DMS114 treated with DMSO at 0.1 percent for 48 hours (cell line): ENCODE measurements at regions not wholly inside any gene's neighbourhood (a gene's known extent, or its start where the extent isn't known, plus 50 kb on each side); places are given as distances from the start of the nearest gene placed in this dataset.
"Not testable (repeated sequence)": the region's sequence is repeated elsewhere in the genome, so short reads cannot be mapped to it uniquely, and the experiment has no call there.

ENCODE experiments used
- DNase-seq: peaks from one replicate; lab custom pipeline; 2025; ENCODE audit not compliant: unreplicated experiment; lab: John Stamatoyannopoulos, UW

GRCh38 chr5:159780246-159780645 lies 136.0 kb upstream of the ADRA1B start:
- DNase-seq, result no peak

- no peak for DNase-seq
These were observed 134.6 kb upstream of the ADRA1B start for GRCh38 chr5:159781626-159782157.

- DNase-seq, result no peak
These were observed 133.9 kb upstream of the ADRA1B start for GRCh38 chr5:159782197-159782994.

- no peak for DNase-seq
These were observed 133.3 kb upstream of the ADRA1B start for GRCh38 chr5:159782995-159783300.

GRCh38 chr5:159783726-159784247 lies 132.5 kb upstream of the ADRA1B start:
- no peak for DNase-seq

GRCh38 chr5:159784993-159785392 lies 131.3 kb upstream of the ADRA1B start:
- no peak for DNase-seq

GRCh38 chr5:159785656-159786055 lies 130.6 kb upstream of the ADRA1B start:
- no peak for DNase-seq

GRCh38 chr5:159786201-159786600 lies 130.1 kb upstream of the ADRA1B start:
- DNase-seq, result no peak

- DNase-seq, result no peak
These were observed 129.2 kb upstream of the ADRA1B start for GRCh38 chr5:159786901-159787691.

GRCh38 chr5:159787837-159788236 lies 128.4 kb upstream of the ADRA1B start:
- DNase-seq, result no peak

- DNase-seq, result no peak
These were observed 127.4 kb upstream of the ADRA1B start for GRCh38 chr5:159788835-159789331.

- DNase-seq, result no peak
These were observed 124.1 kb upstream of the ADRA1B start for GRCh38 chr5:159792180-159792579.

- no peak for DNase-seq
These were observed 118.9 kb upstream of the ADRA1B start for GRCh38 chr5:159797261-159797970.

GRCh38 chr5:159799701-159800100 lies 116.6 kb upstream of the ADRA1B start:
- DNase-seq, result no peak

- no peak for DNase-seq
These were observed 116.0 kb upstream of the ADRA1B start for GRCh38 chr5:159800131-159800840.

GRCh38 chr5:159801303-159801702 lies 115.0 kb upstream of the ADRA1B start:
- DNase-seq, result no peak

- no peak for DNase-seq
These were observed 113.6 kb upstream of the ADRA1B start for GRCh38 chr5:159802661-159803060.

- DNase-seq, result no peak
These were observed 112.2 kb upstream of the ADRA1B start for GRCh38 chr5:159804121-159804520.

- no peak for DNase-seq
These were observed 111.3 kb upstream of the ADRA1B start for GRCh38 chr5:159805021-159805420.

GRCh38 chr5:159807135-159807534 lies 109.1 kb upstream of the ADRA1B start:
- not testable (repeated sequence) for DNase-seq
